ENCODE measurements at regions not wholly inside any gene's neighbourhood (a gene's known extent, or its start where the extent isn't known, plus 50 kb on each side); places are given as distances from the start of the nearest gene placed in this dataset.

DNA sequence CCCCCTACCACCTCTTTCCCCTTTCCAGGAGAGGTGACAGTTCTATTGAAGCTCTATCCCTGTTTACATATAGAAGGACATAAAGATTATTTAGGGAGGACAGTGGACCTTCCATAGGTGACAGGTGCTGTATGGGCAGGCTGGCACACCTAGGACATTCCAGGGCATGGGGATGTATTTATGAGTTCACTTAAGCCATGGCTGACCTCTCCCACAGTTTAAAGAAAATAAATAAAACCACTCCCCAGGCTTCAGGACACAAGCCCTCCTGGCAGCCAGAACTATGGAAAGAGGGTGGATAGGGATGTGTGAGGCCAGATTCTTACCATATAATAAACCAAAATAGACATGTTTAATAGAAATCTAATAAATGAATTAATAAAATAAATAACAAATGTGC lies 85.6 kb upstream of the HOXC13 start:
- H3K27me3 Mint-ChIP-seq (ENCODE audit: unreplicated experiment), result peaks cover 32% of the 10 kb centered on the region
- no peak overlapping the region for H3K27ac Mint-ChIP-seq (ENCODE audit: unreplicated experiment)
- H3K9me3 Mint-ChIP-seq (ENCODE audit: unreplicated experiment), result no peaks in the 10 kb centered on the region
- H3K4me1 Mint-ChIP-seq (ENCODE audit: unreplicated experiment), result no peaks in the 10 kb centered on the region
- TF ChIP-seq, protein P1, sequence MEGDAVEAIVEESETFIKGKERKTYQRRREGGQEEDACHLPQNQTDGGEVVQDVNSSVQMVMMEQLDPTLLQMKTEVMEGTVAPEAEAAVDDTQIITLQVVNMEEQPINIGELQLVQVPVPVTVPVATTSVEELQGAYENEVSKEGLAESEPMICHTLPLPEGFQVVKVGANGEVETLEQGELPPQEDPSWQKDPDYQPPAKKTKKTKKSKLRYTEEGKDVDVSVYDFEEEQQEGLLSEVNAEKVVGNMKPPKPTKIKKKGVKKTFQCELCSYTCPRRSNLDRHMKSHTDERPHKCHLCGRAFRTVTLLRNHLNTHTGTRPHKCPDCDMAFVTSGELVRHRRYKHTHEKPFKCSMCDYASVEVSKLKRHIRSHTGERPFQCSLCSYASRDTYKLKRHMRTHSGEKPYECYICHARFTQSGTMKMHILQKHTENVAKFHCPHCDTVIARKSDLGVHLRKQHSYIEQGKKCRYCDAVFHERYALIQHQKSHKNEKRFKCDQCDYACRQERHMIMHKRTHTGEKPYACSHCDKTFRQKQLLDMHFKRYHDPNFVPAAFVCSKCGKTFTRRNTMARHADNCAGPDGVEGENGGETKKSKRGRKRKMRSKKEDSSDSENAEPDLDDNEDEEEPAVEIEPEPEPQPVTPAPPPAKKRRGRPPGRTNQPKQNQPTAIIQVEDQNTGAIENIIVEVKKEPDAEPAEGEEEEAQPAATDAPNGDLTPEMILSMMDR (IDR thresholded peaks at IDR 0.05), result no peak
- H3K4me3 Mint-ChIP-seq (ENCODE audit: unreplicated experiment), result no peak overlapping the region
- H3K36me3 Mint-ChIP-seq (ENCODE audit: unreplicated experiment), result no peaks in the 10 kb centered on the region
- no peak for DNase-seq (ENCODE audit: extremely low spot score, unreplicated experiment)

DNA sequence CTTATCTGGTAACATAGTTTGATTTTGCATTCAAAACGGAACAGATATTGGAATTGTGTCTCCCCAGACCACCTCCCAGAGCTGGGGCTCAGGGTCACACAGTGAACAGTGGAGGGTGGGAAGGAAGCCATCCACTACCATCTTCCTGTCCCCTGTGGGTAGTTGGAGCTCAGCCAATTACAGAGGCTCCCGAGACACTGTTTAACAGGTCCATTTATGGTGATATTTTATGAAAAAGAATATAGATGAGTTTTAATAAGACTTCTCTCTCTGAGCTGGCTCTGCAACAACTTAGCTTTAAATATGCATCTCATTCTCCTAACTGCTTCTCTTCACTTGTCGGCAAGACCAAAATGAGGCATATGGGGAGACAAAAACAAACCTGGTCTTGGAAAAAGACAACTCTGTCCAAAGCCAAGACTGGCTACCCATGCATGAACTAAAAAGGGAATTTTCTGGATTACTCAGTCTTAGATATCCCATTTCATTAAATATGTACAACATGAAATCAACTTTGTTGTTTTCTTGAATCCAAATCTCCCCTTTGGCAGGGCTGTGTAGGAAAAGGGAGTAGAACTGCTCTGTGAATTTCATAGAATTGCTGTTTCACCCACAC lies 83.8 kb upstream of the HOXC13 start:
- Mint-ChIP-seq H3K27me3 (ENCODE audit: unreplicated experiment) (peaks cover 22% of the 10 kb centered on the region), H3K4me1 (ENCODE audit: unreplicated experiment) (no peaks in the 10 kb centered on the region)

DNA sequence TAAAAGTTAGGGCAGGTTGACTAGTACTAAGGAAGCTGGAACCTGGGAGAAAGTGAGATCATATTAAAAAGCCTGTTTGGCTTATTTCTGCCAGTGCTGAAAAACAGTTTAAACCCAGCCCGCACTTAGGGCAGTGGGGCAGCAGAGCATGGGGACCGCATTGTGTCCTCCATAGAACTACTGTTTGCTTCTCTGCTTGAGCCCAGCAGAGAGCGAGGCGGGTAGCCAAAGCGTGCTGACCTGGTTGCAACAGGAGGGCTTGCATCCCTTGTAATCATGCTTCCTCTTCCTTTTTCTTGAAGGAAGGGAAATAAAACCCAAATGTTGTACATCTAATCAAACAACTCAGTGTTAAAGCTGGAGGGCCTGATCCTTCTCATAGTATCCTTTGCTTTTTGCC lies 82.5 kb upstream of the HOXC13 start:
- Mint-ChIP-seq H3K27ac (ENCODE audit: unreplicated experiment) (no peak overlapping the region), H3K4me3 (ENCODE audit: unreplicated experiment) (no peak overlapping the region), H3K4me1 (ENCODE audit: unreplicated experiment) (no peaks in the 10 kb centered on the region), H3K27me3 (ENCODE audit: unreplicated experiment) (peaks cover 22% of the 10 kb centered on the region), H3K36me3 (ENCODE audit: unreplicated experiment) (no peaks in the 10 kb centered on the region), H3K9me3 (ENCODE audit: unreplicated experiment) (no peaks in the 10 kb centered on the region)
- TF ChIP-seq, protein P1 (IDR thresholded peaks at IDR 0.05), result no peak
- DNase-seq (ENCODE audit: extremely low spot score, unreplicated experiment), result no peak

More for the DNA sequence above, 83.8 kb upstream of the HOXC13 start:
- Mint-ChIP-seq H3K27ac (ENCODE audit: unreplicated experiment) (no peak overlapping the region), H3K36me3 (ENCODE audit: unreplicated experiment) (no peaks in the 10 kb centered on the region), H3K9me3 (ENCODE audit: unreplicated experiment) (no peaks in the 10 kb centered on the region), H3K4me3 (ENCODE audit: unreplicated experiment) (no peak overlapping the region)
- TF ChIP-seq, protein P1 (IDR thresholded peaks at IDR 0.05), result no peak
- DNase-seq (ENCODE audit: extremely low spot score, unreplicated experiment), result no peak

DNA sequence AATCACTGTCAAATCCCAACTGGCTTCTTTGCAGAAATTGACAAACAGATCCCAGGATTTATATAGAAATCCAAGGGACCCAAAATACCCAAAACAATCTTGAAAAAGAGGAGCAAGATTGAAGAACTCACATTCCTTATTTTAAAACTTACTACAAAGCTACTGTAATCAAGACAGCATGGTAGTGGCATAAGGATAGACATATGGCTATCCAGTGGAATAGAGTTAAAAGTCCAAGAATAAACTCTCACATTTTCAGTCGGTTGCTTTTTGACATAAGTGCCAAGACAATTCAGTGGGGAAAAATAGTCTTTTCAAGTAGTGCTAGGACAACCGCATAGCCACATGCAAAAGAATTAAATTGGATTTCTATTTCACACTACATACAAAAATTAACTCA lies 81.0 kb upstream of the HOXC13 start:
- no peaks in the 10 kb centered on the region for H3K36me3 Mint-ChIP-seq (ENCODE audit: unreplicated experiment)

More for the DNA sequence above, 81.0 kb upstream of the HOXC13 start:
- H3K9me3 Mint-ChIP-seq (ENCODE audit: unreplicated experiment), result no peaks in the 10 kb centered on the region
- no peak overlapping the region for H3K27ac Mint-ChIP-seq (ENCODE audit: unreplicated experiment)
- TF ChIP-seq, protein P1 (IDR thresholded peaks at IDR 0.05), result no peak
- no peak overlapping the region for H3K4me3 Mint-ChIP-seq (ENCODE audit: unreplicated experiment)
- no peaks in the 10 kb centered on the region for H3K4me1 Mint-ChIP-seq (ENCODE audit: unreplicated experiment)
- DNase-seq (ENCODE audit: extremely low spot score, unreplicated experiment), result no peak
- H3K27me3 Mint-ChIP-seq (ENCODE audit: unreplicated experiment), result peaks cover 16% of the 10 kb centered on the region

Data from osteocyte (in vitro differentiated cells).